T-helper 17 cell (primary cell): ENCODE measurements at regions not wholly inside any gene's neighbourhood (a gene's known extent, or its start where the extent isn't known, plus 50 kb on each side); places are given as distances from the start of the nearest gene placed in this dataset.

Source experiments
- ATAC-seq: fragments of 150-1000 bp; cut with Tn5 transposase; 2 replicates; pipeline ENCODE4 v1.10.0; 2021; ENCODE audit warnings: mild to moderate bottlenecking, moderate library complexity
- DNase-seq, 3 donors: peaks; one replicate each; pipeline versions ENCODE4 v3.0.0 to v3.0.0-alpha.2; 2020 to 2021
- H3K9me3 ChIP-seq: one replicate; pipeline ENCODE4 v1.7.0; 2013; ENCODE audit warnings: low read length, mild to moderate bottlenecking; ENCODE audit not compliant: control insufficient read depth, poor library complexity, severe bottlenecking
- H3K27ac Mint-ChIP-seq: one replicate; pipeline ENCODE4 v1.8.0; 2022; ENCODE audit warnings: mild to moderate bottlenecking, moderate library complexity, mixed read lengths
- H3K27me3 Mint-ChIP-seq: one replicate; pipeline ENCODE4 v1.8.0; 2022; ENCODE audit warnings: mixed read lengths
- H3K36me3 Mint-ChIP-seq: one replicate; pipeline ENCODE4 v1.8.0; 2022; ENCODE audit warnings: low read depth, mixed read lengths
- H3K4me1 Mint-ChIP-seq: one replicate; pipeline ENCODE4 v1.8.0; 2022; ENCODE audit warnings: mild to moderate bottlenecking, mixed read lengths
- H3K4me3 Mint-ChIP-seq: one replicate; pipeline ENCODE4 v1.8.0; 2022; ENCODE audit warnings: mild to moderate bottlenecking, moderate library complexity, mixed read lengths

DNA sequence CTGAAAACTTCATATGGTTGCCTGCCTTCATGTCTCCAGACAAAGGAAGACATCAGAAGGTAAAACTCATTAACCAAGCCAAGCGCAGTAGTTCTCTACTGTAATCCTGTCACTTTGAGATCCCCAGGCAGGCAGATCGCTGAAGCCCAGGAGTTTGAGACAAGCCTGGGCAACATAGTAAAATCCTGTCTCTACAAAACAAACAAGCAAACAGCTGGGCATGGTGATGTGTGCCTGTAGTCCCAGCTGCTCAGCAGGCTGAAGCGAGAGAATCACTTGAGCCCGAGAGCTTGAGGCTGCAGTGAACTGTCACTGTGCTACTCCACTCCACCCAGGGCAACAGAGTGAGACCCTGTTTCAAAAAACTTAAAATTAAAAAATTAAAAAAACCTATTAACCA lies 467.4 kb upstream of the SORCS1 start:
- H3K9me3 ChIP-seq, result no peaks in the 10 kb centered on the region
- DNase-seq (no peak), ATAC-seq (no peak)
- Mint-ChIP-seq H3K4me1 (no peaks in the 10 kb centered on the region), H3K27me3 (no peaks in the 10 kb centered on the region), H3K27ac (no peak overlapping the region), H3K4me3 (no peak overlapping the region), H3K36me3 (no peaks in the 10 kb centered on the region)

DNA sequence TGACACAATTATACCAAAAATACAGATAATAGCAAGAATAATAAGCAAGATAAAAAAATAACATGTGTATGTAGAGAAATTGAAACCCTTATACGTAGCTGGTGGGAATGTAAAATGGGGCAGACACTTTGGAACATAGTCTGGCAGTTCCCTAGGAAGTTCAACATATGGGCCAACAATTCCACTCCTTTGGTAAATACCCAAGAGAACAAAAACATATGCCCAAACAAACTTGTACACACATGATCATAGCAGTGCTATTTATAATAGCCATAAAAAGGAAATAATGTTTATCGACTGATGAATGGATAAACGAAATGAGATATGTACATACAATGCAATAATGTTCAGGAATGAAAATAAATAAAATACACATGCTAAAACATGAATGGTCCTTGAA lies 462.4 kb upstream of the SORCS1 start:
- DNase-seq (no peak), ATAC-seq (no peak)
- no peak overlapping the region for H3K27ac Mint-ChIP-seq
- H3K36me3 Mint-ChIP-seq, result no peaks in the 10 kb centered on the region
- H3K27me3 Mint-ChIP-seq, result no peaks in the 10 kb centered on the region
- H3K4me3 Mint-ChIP-seq, result no peak overlapping the region
- peaks cover 3% of the 10 kb centered on the region for H3K9me3 ChIP-seq
- H3K4me1 Mint-ChIP-seq, result no peaks in the 10 kb centered on the region

DNA sequence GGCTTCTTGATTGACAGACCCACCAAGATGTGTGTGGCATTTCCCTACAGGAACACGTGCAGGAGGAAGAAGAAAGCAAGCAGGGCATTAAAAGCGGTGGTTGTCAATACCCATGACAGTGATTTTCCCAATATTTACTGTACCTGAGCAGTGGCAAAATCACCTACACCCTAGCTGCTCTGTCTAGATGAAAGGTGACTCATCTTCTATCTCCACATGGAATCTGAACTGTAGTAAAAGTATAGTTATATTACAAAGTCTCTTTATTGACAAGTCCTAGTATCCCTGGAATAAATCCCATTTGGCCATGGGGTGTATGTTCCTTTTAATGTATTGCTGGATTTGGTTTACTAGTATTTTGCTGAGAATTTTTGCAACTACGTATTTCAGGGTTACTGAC lies 458.8 kb upstream of the SORCS1 start:
- no peak for ATAC-seq
- H3K9me3 ChIP-seq, result peaks cover 3% of the 10 kb centered on the region
- Mint-ChIP-seq H3K36me3 (no peaks in the 10 kb centered on the region), H3K4me3 (no peak overlapping the region), H3K27me3 (no peaks in the 10 kb centered on the region), H3K4me1 (no peaks in the 10 kb centered on the region), H3K27ac (no peak overlapping the region)
- no peak for DNase-seq

DNA sequence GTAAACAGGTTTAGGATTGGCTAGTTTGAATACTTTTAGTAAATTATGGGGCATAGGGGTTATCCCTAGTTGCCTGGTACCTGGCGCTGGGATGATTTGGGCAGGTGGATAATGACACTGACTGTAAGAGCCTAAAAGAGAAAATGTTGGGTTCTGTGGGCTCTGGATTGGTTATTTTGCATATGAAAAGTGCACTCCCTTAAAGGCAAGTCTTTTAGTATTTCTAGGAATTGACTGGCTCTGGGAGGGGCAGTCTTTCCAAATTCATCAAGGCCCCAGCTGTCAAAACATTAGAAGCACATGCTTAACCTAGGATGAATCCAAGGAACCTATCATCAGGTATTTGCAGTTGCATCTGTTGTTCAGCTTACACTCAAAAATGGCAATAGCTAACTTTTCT lies 454.6 kb upstream of the SORCS1 start:
- DNase-seq, result no peak

DNA sequence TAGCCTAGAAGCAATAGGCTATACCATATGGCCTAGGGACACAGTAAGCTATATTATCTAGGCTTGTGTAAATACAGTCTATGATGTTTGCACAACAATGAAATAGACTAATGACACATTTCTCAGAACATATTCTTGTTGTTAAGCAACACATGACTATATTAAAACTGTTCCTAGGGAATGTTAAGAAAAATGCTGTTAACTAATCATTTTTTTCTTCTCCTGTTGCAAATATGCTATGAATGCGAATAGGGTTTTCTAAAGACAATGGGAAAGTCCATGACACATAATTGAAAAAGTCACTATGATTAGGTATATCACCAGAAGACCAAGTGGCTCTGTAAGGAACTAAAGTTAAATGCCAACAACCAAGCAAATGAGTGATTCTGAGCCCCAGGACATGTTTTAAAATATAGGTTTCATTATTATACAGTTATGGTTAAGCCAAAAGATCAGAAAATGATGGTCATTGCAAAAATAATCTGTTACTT lies 454.0 kb upstream of the SORCS1 start:
- H3K4me1 Mint-ChIP-seq, result no peaks in the 10 kb centered on the region
- no peaks in the 10 kb centered on the region for H3K27me3 Mint-ChIP-seq
- H3K27ac Mint-ChIP-seq, result no peak overlapping the region
- DNase-seq (no peak), ATAC-seq (no peak)
- H3K4me3 Mint-ChIP-seq, result no peak overlapping the region
- no peaks in the 10 kb centered on the region for H3K9me3 ChIP-seq
- no peaks in the 10 kb centered on the region for H3K36me3 Mint-ChIP-seq

More for the DNA sequence above, 454.6 kb upstream of the SORCS1 start:
- Mint-ChIP-seq H3K36me3 (no peaks in the 10 kb centered on the region), H3K27me3 (no peaks in the 10 kb centered on the region), H3K4me1 (no peaks in the 10 kb centered on the region), H3K27ac (no peak overlapping the region), H3K4me3 (no peak overlapping the region)
- peaks cover 1% of the 10 kb centered on the region for H3K9me3 ChIP-seq
- ATAC-seq, result no peak

DNA sequence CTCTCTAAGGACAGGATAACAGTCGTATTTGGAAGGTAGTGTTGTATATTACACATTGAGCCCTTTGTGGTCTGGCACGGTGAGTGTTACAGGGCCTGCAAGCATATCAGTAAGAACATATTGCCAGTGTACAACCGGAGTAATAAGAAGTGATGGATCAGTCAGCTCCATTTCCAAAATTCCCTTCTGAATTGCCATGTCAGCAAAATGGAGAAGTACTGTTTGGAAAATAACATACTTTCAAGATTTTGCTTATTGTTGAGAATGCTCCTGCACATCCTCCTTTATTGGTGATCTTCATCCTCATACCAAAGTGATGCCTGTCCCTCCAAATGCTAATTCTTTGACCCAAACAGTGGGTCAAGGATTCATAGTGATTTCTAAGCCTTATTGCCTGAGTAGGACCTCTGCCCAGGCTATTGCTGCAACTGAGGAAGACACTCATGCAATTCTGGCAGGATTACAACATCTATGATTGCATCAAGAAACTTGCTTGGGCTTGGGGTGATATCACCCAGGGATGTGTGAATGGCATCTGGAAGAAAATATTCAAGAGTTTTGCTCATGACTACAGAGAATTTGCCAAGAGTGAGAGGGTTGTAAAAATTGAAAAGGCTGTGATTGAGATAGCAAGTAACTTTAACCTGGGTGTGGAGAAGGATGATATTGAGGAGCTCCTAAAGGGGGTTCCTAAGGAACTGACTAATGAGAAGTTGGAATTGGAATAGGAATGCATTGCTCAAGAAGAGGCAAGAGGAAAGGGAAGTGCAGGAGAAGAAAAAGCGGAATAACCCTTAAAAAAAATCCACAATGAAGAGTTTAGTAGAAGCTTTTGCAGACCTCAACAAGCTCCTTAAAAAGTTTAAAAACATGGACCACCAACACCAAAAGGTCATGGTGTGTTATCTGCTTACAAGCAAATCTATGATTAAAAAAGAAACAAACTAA lies 452.2 kb upstream of the SORCS1 start:
- H3K9me3 ChIP-seq, result no peaks in the 10 kb centered on the region
- DNase-seq (no peak), ATAC-seq (no peak)
- Mint-ChIP-seq H3K4me1 (no peaks in the 10 kb centered on the region), H3K4me3 (no peak overlapping the region), H3K36me3 (no peaks in the 10 kb centered on the region), H3K27me3 (no peaks in the 10 kb centered on the region), H3K27ac (no peak overlapping the region)

DNA sequence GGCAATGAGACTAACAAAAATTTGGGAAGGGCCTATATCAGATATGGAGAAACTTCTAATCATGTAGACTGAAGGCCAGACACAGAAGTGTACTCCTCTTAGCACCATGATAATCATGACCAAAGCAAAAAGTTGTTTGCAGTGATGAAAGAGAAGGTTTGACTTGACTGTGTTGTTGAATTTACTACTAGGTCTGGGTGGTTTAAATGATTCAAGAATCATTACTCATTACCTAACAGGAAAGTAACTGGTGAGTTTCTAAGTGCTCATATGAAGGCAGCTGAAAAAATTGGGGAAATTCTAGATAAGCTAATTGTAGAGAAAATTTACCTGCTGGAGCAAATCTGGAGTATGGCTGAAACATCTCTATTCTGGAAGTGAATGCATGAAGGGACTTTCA lies 451.5 kb upstream of the SORCS1 start:
- DNase-seq, result no peak
- no peaks in the 10 kb centered on the region for H3K9me3 ChIP-seq
- no peaks in the 10 kb centered on the region for H3K4me1 Mint-ChIP-seq
- H3K27me3 Mint-ChIP-seq, result no peaks in the 10 kb centered on the region
- no peak overlapping the region for H3K4me3 Mint-ChIP-seq
- H3K36me3 Mint-ChIP-seq, result no peaks in the 10 kb centered on the region
- H3K27ac Mint-ChIP-seq, result no peak overlapping the region
- no peak for ATAC-seq

DNA sequence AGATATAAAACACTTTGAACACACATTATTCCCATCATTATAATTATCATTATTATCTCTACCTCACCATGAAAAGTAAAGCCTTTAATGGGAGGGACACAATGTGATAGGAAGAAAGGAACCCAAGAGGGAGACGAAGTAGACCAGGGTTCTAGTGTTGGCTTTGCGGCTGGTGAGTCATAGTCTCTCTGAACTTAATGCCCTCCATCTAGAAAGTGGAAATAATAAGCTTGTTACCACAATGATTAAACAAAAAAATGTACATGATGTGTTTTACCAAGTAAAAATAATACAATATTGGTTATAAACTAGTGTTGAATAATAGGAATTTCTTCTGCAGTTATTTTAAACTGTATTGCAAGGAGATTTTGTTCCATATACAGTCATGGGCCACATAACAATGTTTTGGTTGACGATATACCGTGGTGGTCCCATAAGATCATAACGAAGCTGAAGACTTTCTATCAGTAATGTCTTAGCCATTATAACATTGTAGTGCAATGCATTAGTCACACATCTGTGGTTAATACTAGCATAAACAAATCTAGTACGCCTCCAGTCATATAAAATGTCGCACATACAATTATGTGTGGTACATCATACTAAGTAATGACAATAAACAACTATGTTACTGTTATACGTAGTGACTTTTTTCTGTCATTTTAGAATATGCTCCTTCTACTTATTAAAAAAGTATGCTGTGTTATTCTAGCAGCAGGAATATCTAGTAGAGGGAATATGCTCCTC lies 450.6 kb upstream of the SORCS1 start:
- Mint-ChIP-seq H3K4me3 (no peak overlapping the region), H3K27me3 (no peaks in the 10 kb centered on the region), H3K36me3 (no peaks in the 10 kb centered on the region), H3K4me1 (no peaks in the 10 kb centered on the region), H3K27ac (no peak overlapping the region)
- no peaks in the 10 kb centered on the region for H3K9me3 ChIP-seq
- ATAC-seq (no peak), DNase-seq (no peak)

DNA sequence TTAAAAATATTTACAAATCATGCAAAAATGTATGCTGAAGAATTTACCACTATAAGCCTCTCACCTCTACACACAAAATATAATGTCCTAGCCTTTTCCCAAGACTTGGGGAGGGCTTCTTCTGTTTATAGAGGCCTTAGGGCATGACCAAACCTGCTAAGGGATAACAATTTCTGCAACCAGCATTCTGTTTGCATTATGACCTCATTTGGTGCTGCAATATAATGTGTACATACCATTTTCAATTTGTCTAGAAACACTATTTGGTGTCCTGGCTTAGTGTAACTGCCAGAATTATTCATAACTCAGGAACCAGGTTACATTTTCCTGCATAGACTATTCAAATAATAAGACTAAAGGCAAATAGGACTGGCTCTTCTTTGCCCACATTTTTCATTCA lies 446.6 kb upstream of the SORCS1 start:
- Mint-ChIP-seq H3K27ac (no peak overlapping the region), H3K27me3 (no peaks in the 10 kb centered on the region), H3K4me3 (no peak overlapping the region), H3K36me3 (no peaks in the 10 kb centered on the region), H3K4me1 (no peaks in the 10 kb centered on the region)
- no peaks in the 10 kb centered on the region for H3K9me3 ChIP-seq
- no peak for DNase-seq
- no peak for ATAC-seq

DNA sequence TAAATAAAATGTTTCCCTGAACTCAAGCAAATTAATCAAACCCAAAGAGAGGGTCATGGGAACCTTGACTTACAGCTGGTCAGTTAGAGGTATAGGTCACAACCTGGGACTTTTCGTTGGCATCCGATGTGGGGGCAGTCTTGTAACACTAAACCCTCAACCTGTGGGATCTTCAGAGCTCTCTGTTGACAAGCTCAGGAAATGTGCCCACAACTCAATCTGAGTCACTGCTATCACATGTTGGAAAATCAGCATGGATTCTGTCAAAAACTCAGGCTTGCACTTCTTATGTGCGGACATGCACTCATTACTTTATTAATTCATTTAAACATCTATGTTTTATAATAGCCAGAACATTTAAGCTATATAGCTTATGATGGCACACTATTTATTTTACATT lies 424.6 kb upstream of the SORCS1 start:
- Mint-ChIP-seq H3K4me3 (no peak overlapping the region), H3K27me3 (no peaks in the 10 kb centered on the region), H3K4me1 (no peaks in the 10 kb centered on the region), H3K36me3 (no peaks in the 10 kb centered on the region), H3K27ac (no peak overlapping the region)
- ATAC-seq, result no peak
- DNase-seq, result no peak
- H3K9me3 ChIP-seq, result no peaks in the 10 kb centered on the region

DNA sequence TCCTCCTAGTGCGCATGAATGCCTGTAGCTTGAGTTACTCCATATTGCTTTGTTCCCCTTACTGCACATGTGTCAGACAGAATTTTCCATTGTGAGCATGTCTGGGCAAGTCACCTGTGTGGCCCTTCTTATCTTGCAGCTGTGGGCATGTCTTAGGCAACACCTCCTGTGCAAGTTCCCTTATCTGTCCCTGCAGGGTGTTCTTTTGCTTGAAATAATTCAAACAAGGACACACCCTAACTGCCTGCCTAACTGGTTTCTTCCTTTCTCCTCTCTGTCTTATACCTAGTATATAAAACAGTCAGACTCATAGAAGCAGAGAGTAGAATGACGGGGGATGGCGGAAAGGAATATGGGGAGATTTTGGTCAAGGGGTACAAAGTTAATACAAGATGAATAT lies 421.1 kb upstream of the SORCS1 start:
- Mint-ChIP-seq H3K36me3 (no peaks in the 10 kb centered on the region), H3K27ac (no peak overlapping the region), H3K4me1 (no peaks in the 10 kb centered on the region), H3K27me3 (no peaks in the 10 kb centered on the region), H3K4me3 (no peak overlapping the region)
- DNase-seq (no peak), ATAC-seq (no peak)
- H3K9me3 ChIP-seq, result no peaks in the 10 kb centered on the region

DNA sequence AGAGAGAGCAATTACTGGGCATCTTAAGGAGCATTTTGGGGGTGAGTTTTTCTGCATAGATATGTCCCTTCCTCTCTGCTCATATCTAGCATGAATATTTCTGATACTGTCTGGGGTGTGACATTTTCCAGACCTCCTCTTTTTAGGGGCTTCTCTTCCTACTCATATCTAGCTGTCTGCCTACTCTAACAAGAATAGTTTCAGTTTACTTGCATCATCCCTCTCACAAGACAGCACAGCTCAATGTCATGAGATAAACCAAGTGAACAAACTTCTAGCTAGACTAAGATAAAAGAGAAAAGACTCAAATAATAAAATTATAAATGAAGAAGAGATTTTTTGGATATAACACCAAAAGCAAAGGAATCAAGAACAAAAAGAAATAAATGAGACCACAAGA lies 419.5 kb upstream of the SORCS1 start:
- no peak for DNase-seq
- no peak overlapping the region for H3K27ac Mint-ChIP-seq
- H3K4me1 Mint-ChIP-seq, result no peaks in the 10 kb centered on the region
- no peaks in the 10 kb centered on the region for H3K36me3 Mint-ChIP-seq
- no peaks in the 10 kb centered on the region for H3K9me3 ChIP-seq
- ATAC-seq, result no peak
- no peak overlapping the region for H3K4me3 Mint-ChIP-seq
- H3K27me3 Mint-ChIP-seq, result no peaks in the 10 kb centered on the region

DNA sequence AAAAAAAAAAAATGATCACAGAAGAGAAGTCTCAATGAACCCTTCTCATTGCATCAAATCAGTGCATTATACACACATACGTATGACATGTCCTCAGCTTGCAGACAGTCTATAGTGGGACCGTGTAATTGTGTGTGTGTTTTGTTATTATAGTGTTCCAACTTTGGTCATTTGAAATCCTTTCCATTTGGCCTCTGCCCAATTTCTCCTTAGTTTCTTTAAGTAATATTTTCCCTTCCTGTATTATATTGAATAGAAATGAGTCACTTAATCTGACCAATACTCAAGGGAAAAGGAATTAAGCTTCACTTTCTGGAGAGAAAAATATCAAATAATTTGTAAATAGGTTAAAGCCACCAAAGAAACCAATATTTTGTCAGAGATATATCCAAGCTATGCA lies 415.5 kb upstream of the SORCS1 start:
- no peak overlapping the region for H3K27ac Mint-ChIP-seq
- H3K4me1 Mint-ChIP-seq, result no peaks in the 10 kb centered on the region
- no peaks in the 10 kb centered on the region for H3K9me3 ChIP-seq
- ATAC-seq (no peak), DNase-seq (no peak)
- no peaks in the 10 kb centered on the region for H3K27me3 Mint-ChIP-seq
- no peaks in the 10 kb centered on the region for H3K36me3 Mint-ChIP-seq
- no peak overlapping the region for H3K4me3 Mint-ChIP-seq
